H9 (cell line): ENCODE measurements at regions not wholly inside any gene's neighbourhood (a gene's known extent, or its start where the extent isn't known, plus 50 kb on each side); places are given as distances from the start of the nearest gene placed in this dataset.

Experiments
- DNase-seq: peaks from one replicate; pipeline ENCODE4 v3.0.0-alpha.2; 2017
- H2AFZ ChIP-seq: one replicate; pipeline ENCODE4 v1.6.1; 2013; ENCODE audit warnings: mild to moderate bottlenecking, low read length, control low read depth, moderate library complexity
- H2AK5ac ChIP-seq: 2 replicates; pipeline ENCODE4 v1.6.1; 2013; ENCODE audit warnings: low read length, control low read depth, mixed read lengths; ENCODE audit not compliant: insufficient read length
- H2BK120ac ChIP-seq: one replicate; pipeline ENCODE4 v1.6.1; 2013; ENCODE audit warnings: low read depth, mild to moderate bottlenecking, low read length, control low read depth, inconsistent platforms; ENCODE audit not compliant: poor library complexity, severe bottlenecking
- H2BK12ac ChIP-seq: 2 replicates; pipeline ENCODE4 v1.6.1; 2013; ENCODE audit warnings: low read length, control low read depth, mixed read lengths, low read depth; ENCODE audit not compliant: insufficient read length
- H2BK15ac ChIP-seq: 2 replicates; pipeline ENCODE4 v1.6.1; 2013; ENCODE audit warnings: low read depth, low read length, control low read depth
- H2BK20ac ChIP-seq: one replicate; pipeline ENCODE4 v1.6.1; 2013; ENCODE audit warnings: low read depth, mild to moderate bottlenecking, low read length, control low read depth, inconsistent platforms; ENCODE audit not compliant: poor library complexity, severe bottlenecking
- H2BK5ac ChIP-seq: 2 replicates; pipeline ENCODE4 v1.6.1; 2013; ENCODE audit warnings: low read length, control low read depth, mixed read lengths; ENCODE audit not compliant: insufficient read length
- H3K14ac ChIP-seq: 2 replicates; pipeline ENCODE4 v1.6.1; 2013; ENCODE audit warnings: low read length, control low read depth; ENCODE audit not compliant: insufficient read depth
- H3K18ac ChIP-seq: 2 replicates; pipeline ENCODE4 v1.6.1; 2013; ENCODE audit warnings: low read depth, mild to moderate bottlenecking, mixed read lengths, low read length, control low read depth; ENCODE audit not compliant: insufficient read length
- H3K23ac ChIP-seq: 2 replicates; pipeline ENCODE4 v1.6.1; 2013; ENCODE audit warnings: low read length, control low read depth, mixed read lengths, low read depth; ENCODE audit not compliant: insufficient read length
- H3K23me2 ChIP-seq: 2 replicates; pipeline ENCODE4 v1.6.1; 2013; ENCODE audit warnings: low read depth, mild to moderate bottlenecking, mixed read lengths, low read length, control low read depth; ENCODE audit not compliant: insufficient read length, poor library complexity, severe bottlenecking
- H3K27ac ChIP-seq: 2 replicates; pipeline ENCODE4 v1.5.1; 2013; ENCODE audit warnings: low read length, control low read depth, mixed read lengths, low read depth; ENCODE audit not compliant: insufficient read length
- H3K27me3 ChIP-seq: 2 replicates; pipeline ENCODE4 v1.6.1; 2013; ENCODE audit warnings: low read length, control low read depth, inconsistent platforms; ENCODE audit not compliant: insufficient read depth
- H3K4ac ChIP-seq: 2 replicates; pipeline ENCODE4 v1.6.1; 2013; ENCODE audit warnings: low read depth, mild to moderate bottlenecking, control low read depth, inconsistent platforms, low read length, moderate library complexity
- H3K4me1 ChIP-seq: 2 replicates; pipeline ENCODE4 v1.6.1; 2013; ENCODE audit warnings: low read length, control low read depth, inconsistent platforms; ENCODE audit not compliant: insufficient read depth
- H3K4me2 ChIP-seq: 2 replicates; pipeline ENCODE4 v1.6.1; 2013; ENCODE audit warnings: low read length, control low read depth, mixed read lengths; ENCODE audit not compliant: insufficient read length, insufficient read depth
- H3K56ac ChIP-seq: 2 replicates; pipeline ENCODE4 v1.6.1; 2013; ENCODE audit warnings: low read depth, mild to moderate bottlenecking, mixed read lengths, low read length, control low read depth; ENCODE audit not compliant: insufficient read length
- H3K79me1 ChIP-seq: 2 replicates; pipeline ENCODE4 v1.6.1; 2013; ENCODE audit warnings: low read depth, mild to moderate bottlenecking, moderate library complexity, low read length, control low read depth, inconsistent platforms; ENCODE audit not compliant: insufficient read depth, poor library complexity, severe bottlenecking
- H3K79me2 ChIP-seq: 2 replicates; pipeline ENCODE4 v1.6.1; 2013; ENCODE audit warnings: low read length, control low read depth, inconsistent platforms; ENCODE audit not compliant: insufficient read depth
- H3K9ac ChIP-seq: 2 replicates; pipeline ENCODE4 v1.6.1; 2013; ENCODE audit warnings: low read length, control low read depth, mixed read lengths; ENCODE audit not compliant: insufficient read length; ENCODE audit errors: extremely low read depth
- H3K9me3 ChIP-seq: one replicate; pipeline ENCODE4 v1.6.1; 2013; ENCODE audit warnings: low read depth, low read length, inconsistent platforms; ENCODE audit not compliant: control insufficient read depth
- H3T11ph ChIP-seq: one replicate; pipeline ENCODE4 v1.6.1; 2013; ENCODE audit warnings: mild to moderate bottlenecking, low read length, control low read depth, inconsistent platforms
- H4K20me1 ChIP-seq: one replicate; pipeline ENCODE4 v1.6.1; 2013; ENCODE audit not compliant: control insufficient read depth, insufficient read length, insufficient read depth
- H4K5ac ChIP-seq: 2 replicates; pipeline ENCODE4 v1.6.1; 2013; ENCODE audit warnings: low read depth, mild to moderate bottlenecking, mixed read lengths, low read length, control low read depth; ENCODE audit not compliant: insufficient read length
- H4K8ac ChIP-seq: replicated peaks from 2 replicates; pipeline ENCODE4 v1.6.1; 2013; ENCODE audit warnings: low read length, control low read depth, mixed read lengths, low read depth; ENCODE audit not compliant: insufficient read length
- H4K91ac ChIP-seq: 2 replicates; pipeline ENCODE4 v1.6.1; 2013; ENCODE audit warnings: low read depth, mild to moderate bottlenecking, moderate library complexity, mixed read lengths, low read length, control low read depth; ENCODE audit not compliant: insufficient read length
- H3K27ac Mint-ChIP-seq, 3 experiments: 2 replicates in 2 of 3; 3 replicates in 1 of 3; pipeline ENCODE4 v1.8.0; 2020 to 2021; ENCODE audit warnings: mixed read lengths in 3 of 3, mild to moderate bottlenecking in 1 of 3, moderate library complexity in 1 of 3
- H3K27me3 Mint-ChIP-seq: 2 replicates; pipeline ENCODE4 v1.8.0; 2021; ENCODE audit warnings: low read depth, mild to moderate bottlenecking, moderate library complexity, mixed read lengths
- H3K36me3 Mint-ChIP-seq, 3 experiments: 2 replicates in 2 of 3; 3 replicates in 1 of 3; pipeline ENCODE4 v1.8.0; 2020 to 2021; ENCODE audit warnings: low read depth in 3 of 3, mixed read lengths in 3 of 3; ENCODE audit not compliant: insufficient read depth in 1 of 3
- H3K4me1 Mint-ChIP-seq, 2 experiments: 2 replicates each; pipeline ENCODE4 v1.8.0; 2020; ENCODE audit warnings: mixed read lengths in 2 of 2
- H3K4me3 Mint-ChIP-seq, 2 experiments: 2 replicates in 1 of 2; 3 replicates in 1 of 2; pipeline ENCODE4 v1.8.0; 2020 to 2021; ENCODE audit warnings: mild to moderate bottlenecking in 2 of 2, mixed read lengths in 2 of 2, moderate library complexity in 1 of 2
- H3K9me3 Mint-ChIP-seq, 2 experiments: 2 replicates in 1 of 2; 3 replicates in 1 of 2; pipeline ENCODE4 v1.8.0; 2020; ENCODE audit warnings: mild to moderate bottlenecking in 2 of 2, mixed read lengths in 2 of 2, moderate library complexity in 1 of 2
- WGBS: extraction: QIAGEN DNeasy Blood & Tissue Kit; methylation state at CpG from one replicate; pipeline ENCODE4 v1.1.7; 2013; ENCODE audit warnings: missing lambda C conversion rate, low lambda C conversion rate, mixed read lengths; ENCODE audit not compliant: insufficient read length; ENCODE audit errors: extremely low coverage; 5-methylcytosine and 5-hydroxymethylcytosine counted together
- TF ChIP-seq, protein P1 (sequence below): fragments of 200-600 bp; sonication (generic); conservative IDR thresholded peaks from 3 replicates; pipeline ENCODE4 v1.8.0; 2021; ENCODE audit warnings: antibody characterized with exemption, mild to moderate bottlenecking

DNA sequence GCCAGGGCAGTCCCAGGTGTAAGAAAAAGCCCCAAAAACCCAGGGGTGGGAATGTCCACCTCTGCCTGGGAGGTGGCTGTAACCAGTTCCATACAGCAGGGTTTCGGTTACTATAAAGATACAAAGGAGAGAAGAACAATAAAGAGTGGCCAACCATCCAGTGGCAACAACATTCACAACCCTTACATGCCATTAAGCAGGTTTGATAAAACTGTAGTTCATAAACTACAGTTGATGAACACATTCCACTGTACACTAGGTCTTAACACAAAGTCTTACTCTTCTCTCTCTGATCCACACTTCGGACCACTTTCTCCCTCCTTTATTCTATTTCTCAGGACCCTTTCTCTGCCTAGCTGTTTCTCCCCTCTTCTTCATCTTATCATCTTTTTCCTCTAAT, 152.0 kb downstream of the TLE3 start:
- Histone ChIP-seq H3K56ac (no peak overlapping the region), H3K23ac (no peak overlapping the region), H3K79me2 (no peaks in the 10 kb centered on the region), H4K8ac (no peak overlapping the region), H4K20me1 (no peaks in the 10 kb centered on the region), H3T11ph (no peak overlapping the region), H2BK20ac (no peak overlapping the region), H2BK5ac (no peak overlapping the region), H4K5ac (no peak overlapping the region), H3K4me1 (no peaks in the 10 kb centered on the region), H2BK15ac (no peak overlapping the region), H3K18ac (no peak overlapping the region), H3K79me1 (no peaks in the 10 kb centered on the region), H2AK5ac (no peak overlapping the region), H2BK120ac (no peak overlapping the region), H4K91ac (no peak overlapping the region), H3K4me2 (no peak overlapping the region), H3K23me2 (no peaks in the 10 kb centered on the region), H3K14ac (no peak overlapping the region), H3K9me3 (no peaks in the 10 kb centered on the region), H3K27ac (no peak overlapping the region), H3K27me3 (no peaks in the 10 kb centered on the region), H2AFZ (no peak overlapping the region), H3K9ac (no peak overlapping the region), H3K4ac (no peak overlapping the region), H2BK12ac (no peak overlapping the region)
- H3K36me3 Mint-ChIP-seq, result no peaks in the 10 kb centered on the region
- H3K27ac Mint-ChIP-seq, result no peak overlapping the region
- H3K4me1 Mint-ChIP-seq, result peaks cover 0 to 11% of the 10 kb centered on the region in 2 experiments; a peak in 2 of 4 replicates
- peaks cover 2% of the 10 kb centered on the region; the same call in 1 of the 2 replicates for H3K27me3 Mint-ChIP-seq
- no peak overlapping the region for H3K4me3 Mint-ChIP-seq
- H3K9me3 Mint-ChIP-seq, result no peaks in the 10 kb centered on the region; a peak in 1 of 5 replicates
- DNase-seq, result no peak
- WGBS, result no CpG with 5 or more reads among the region's 2 CpGs
- TF ChIP-seq, protein P1, sequence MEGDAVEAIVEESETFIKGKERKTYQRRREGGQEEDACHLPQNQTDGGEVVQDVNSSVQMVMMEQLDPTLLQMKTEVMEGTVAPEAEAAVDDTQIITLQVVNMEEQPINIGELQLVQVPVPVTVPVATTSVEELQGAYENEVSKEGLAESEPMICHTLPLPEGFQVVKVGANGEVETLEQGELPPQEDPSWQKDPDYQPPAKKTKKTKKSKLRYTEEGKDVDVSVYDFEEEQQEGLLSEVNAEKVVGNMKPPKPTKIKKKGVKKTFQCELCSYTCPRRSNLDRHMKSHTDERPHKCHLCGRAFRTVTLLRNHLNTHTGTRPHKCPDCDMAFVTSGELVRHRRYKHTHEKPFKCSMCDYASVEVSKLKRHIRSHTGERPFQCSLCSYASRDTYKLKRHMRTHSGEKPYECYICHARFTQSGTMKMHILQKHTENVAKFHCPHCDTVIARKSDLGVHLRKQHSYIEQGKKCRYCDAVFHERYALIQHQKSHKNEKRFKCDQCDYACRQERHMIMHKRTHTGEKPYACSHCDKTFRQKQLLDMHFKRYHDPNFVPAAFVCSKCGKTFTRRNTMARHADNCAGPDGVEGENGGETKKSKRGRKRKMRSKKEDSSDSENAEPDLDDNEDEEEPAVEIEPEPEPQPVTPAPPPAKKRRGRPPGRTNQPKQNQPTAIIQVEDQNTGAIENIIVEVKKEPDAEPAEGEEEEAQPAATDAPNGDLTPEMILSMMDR, result no peak
